HepG2 (cell line): ENCODE measurements at regions not wholly inside any gene's neighbourhood (a gene's known extent, or its start where the extent isn't known, plus 50 kb on each side); places are given as distances from the start of the nearest gene placed in this dataset.
A peak's percentile ranks its signal among the peaks of the same experiment; 100 is the strongest.
"Not testable (repeated sequence)": the region's sequence is repeated elsewhere in the genome, so short reads cannot be mapped to it uniquely, and the experiment has no call there.

Experiments used
- ATAC-seq: fragments of 200-7000 bp; cut with Tn5 transposase; 3 replicates; pipeline ENCODE4 v1.9.1; 2020; ENCODE audit warnings: mild to moderate bottlenecking, moderate library complexity
- BruUV-seq: library from RNA; stranded (reverse); fragments of 400-500 nt; replicated peaks from 2 replicates; lab custom pipeline; 2021; lab: Mats Ljungman, UMichigan
- CTCF ChIA-PET: fragments of 300-600 bp; formaldehyde crosslinking; extraction: SDS; loops from one replicate; lab custom pipeline; 2021; ENCODE audit warnings: low total read pairs, inconsistent platforms, low intra/inter-chr PET ratio; lab: Yijun Ruan, JAX
- POLR2A ChIA-PET: fragments of 350-600 bp; sonication (Branson Sonifier 250); formaldehyde crosslinking; loops from one replicate; lab custom pipeline; 2020; ENCODE audit warnings: antibody characterized with exemption, inconsistent platforms; lab: Yijun Ruan, JAX
- DNase-seq: peaks from one replicate; pipeline ENCODE4 v3.0.0-alpha.2; 2015; ENCODE audit warnings: low spot score
- FAIRE-seq: peaks from 3 replicates; lab custom pipeline; 2011; peaks lifted over from hg19 to GRCh38; lab: Jason Lieb, UNC
- H2AFZ ChIP-seq: one replicate; pipeline ENCODE4 v1.6.1; 2011; ENCODE audit warnings: low read length, inconsistent platforms
- H3K27ac ChIP-seq: fragments of 300-600 bp; 3 replicates; pipeline ENCODE4 v1.8.0; 2011; ENCODE audit warnings: mixed run types, mild to moderate bottlenecking, mixed read lengths, low read length, inconsistent platforms; ENCODE audit not compliant: insufficient read depth; ENCODE audit errors: extremely low read length
- H3K27me3 ChIP-seq, 2 experiments: fragments of 200-600 bp in 1 of 2; 2 replicates in 1 of 2; 3 replicates in 1 of 2; pipeline versions ENCODE4 v1.6.0 to v1.8.0; 2011; ENCODE audit warnings: low read length in 2 of 2, mild to moderate bottlenecking in 2 of 2, moderate library complexity in 2 of 2, inconsistent platforms in 1 of 2; ENCODE audit not compliant: insufficient read depth in 2 of 2, control insufficient read depth in 1 of 2
- H3K36me3 ChIP-seq, 2 experiments: fragments of 200-600 bp in 1 of 2; replicated peaks in 1 of 2; 2 replicates in 1 of 2; 3 replicates in 1 of 2; pipeline versions ENCODE4 v1.5.1 to v1.8.0; 2011; ENCODE audit warnings: low read length in 2 of 2, inconsistent platforms in 1 of 2; ENCODE audit not compliant: insufficient read depth in 2 of 2, control insufficient read depth in 1 of 2
- H3K4me1 ChIP-seq: 2 replicates; pipeline ENCODE4 v1.5.1; 2012; ENCODE audit warnings: low read length, inconsistent platforms; ENCODE audit not compliant: insufficient read depth
- H3K4me2 ChIP-seq: 2 replicates; pipeline ENCODE4 v1.6.0; 2011; ENCODE audit warnings: low read depth, low read length, inconsistent platforms
- H3K4me3 ChIP-seq, 3 experiments: fragments of 200-600 bp in 1 of 3; sonication (generic), shearing (Covaris generic) in 1 of 3; replicated peaks in 1 of 3; 2 replicates each; pipeline ENCODE4 v1.5.1; 2011 to 2016; ENCODE audit warnings: low read length in 3 of 3, inconsistent platforms in 2 of 3, low read depth in 2 of 3, mild to moderate bottlenecking in 2 of 3, control low read depth in 1 of 3, mixed read lengths in 1 of 3; ENCODE audit not compliant: insufficient read depth in 1 of 3
- H3K79me2 ChIP-seq: one replicate; pipeline ENCODE4 v1.6.1; 2011; ENCODE audit warnings: low read length, inconsistent platforms; ENCODE audit not compliant: insufficient read depth
- H3K9ac ChIP-seq: 2 replicates; pipeline ENCODE4 v1.6.0; 2011; ENCODE audit warnings: mild to moderate bottlenecking, low read depth, low read length, inconsistent platforms; ENCODE audit not compliant: insufficient read depth
- H3K9me3 ChIP-seq: 2 replicates; pipeline ENCODE4 v1.5.1; 2012; ENCODE audit warnings: mild to moderate bottlenecking, low read length
- H4K20me1 ChIP-seq: 2 replicates; pipeline ENCODE4 v1.6.0; 2011; ENCODE audit warnings: inconsistent platforms, mild to moderate bottlenecking, low read length, moderate library complexity; ENCODE audit not compliant: insufficient read depth
- JUND ChIP-seq: sonication (generic); formaldehyde crosslinking; IDR thresholded peaks from 2 replicates; pipeline ENCODE4 v1.8.0; 2022; ENCODE audit warnings: mild to moderate bottlenecking, missing genetic modification reagents
- ZNF761 ChIP-seq: sonication (generic); formaldehyde crosslinking; conservative IDR thresholded peaks from 2 replicates; pipeline ENCODE4 v1.4.0; 2020; ENCODE audit warnings: mild to moderate bottlenecking, missing genetic modification reagents
- WGBS: methylation state at CpG from one replicate; pipeline ENCODE4 v1.1.6; 2017; ENCODE audit warnings: low lambda C conversion rate; 5-methylcytosine and 5-hydroxymethylcytosine counted together
- in situ Hi-C: cut with HindIII; loops from 2 replicates; pipeline ENCODE4 v1.10.0; 2017; ENCODE audit warnings: low pct_unique_long_range_greater_than_20kb; ENCODE audit not compliant: extremely low pct_ligation_motif_present
- intact Hi-C: fragments of 100-400 bp; cut with micrococcal nuclease; formaldehyde crosslinking; loops from one replicate; pipeline ENCODE4 v1.10.0; 2022; ENCODE audit not compliant: unreplicated experiment

DNA sequence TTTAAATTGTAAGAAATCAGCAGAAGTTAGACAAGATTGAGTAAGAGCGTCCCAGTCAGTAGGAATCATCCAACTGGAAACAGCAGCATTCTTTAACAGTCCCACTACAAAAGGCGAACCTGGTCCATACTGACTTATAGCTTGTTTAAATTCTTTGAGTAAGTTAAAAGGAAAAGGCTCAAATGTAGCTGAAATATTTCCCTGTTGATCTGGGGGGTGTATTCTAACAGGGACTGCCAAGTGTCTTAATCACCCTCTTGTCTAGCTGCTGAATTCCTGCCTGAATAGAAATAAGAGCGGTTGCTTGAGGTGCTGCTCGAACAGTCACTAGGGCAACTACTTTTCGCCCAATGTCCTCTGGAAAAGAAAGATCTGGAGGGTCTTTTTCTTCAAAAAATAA, 56.4 kb upstream of the FMNL2 start:
- FAIRE-seq, result no peak
- CTCF ChIA-PET, result no interaction called here
- H3K79me2 ChIP-seq, result no peaks in the 10 kb centered on the region
- no peak overlapping the region for H3K4me3 ChIP-seq
- DNase-seq, result no peak
- H3K27ac ChIP-seq, result no peak overlapping the region
- H3K36me3 ChIP-seq, result no peaks in the 10 kb centered on the region
- BruUV-seq, result no TSS peak
- ATAC-seq, result no peak
- no peaks in the 10 kb centered on the region for H4K20me1 ChIP-seq
- H3K9ac ChIP-seq, result no peak overlapping the region
- H3K4me1 ChIP-seq, result no peaks in the 10 kb centered on the region
- WGBS, result 29% methylated on average over 5 of the region's 5 CpGs
- peaks cover 0 to 9% of the 10 kb centered on the region in 2 experiments; a peak in 2 of 5 replicates for H3K27me3 ChIP-seq
- no peak for TF ChIP-seq JUND (CRISPR knock-in tag)
- TF ChIP-seq, all 625 proteins: peak for 0
- Histone ChIP-seq H3K4me2 (no peak overlapping the region), H3K9me3 (peaks cover 31% of the 10 kb centered on the region; the same call in 1 of the 2 replicates), H2AFZ (no peak overlapping the region)
- POLR2A ChIA-PET, result no interaction called here
- intact Hi-C loops (no loop called here), in situ Hi-C loops (no loop called here)

DNA sequence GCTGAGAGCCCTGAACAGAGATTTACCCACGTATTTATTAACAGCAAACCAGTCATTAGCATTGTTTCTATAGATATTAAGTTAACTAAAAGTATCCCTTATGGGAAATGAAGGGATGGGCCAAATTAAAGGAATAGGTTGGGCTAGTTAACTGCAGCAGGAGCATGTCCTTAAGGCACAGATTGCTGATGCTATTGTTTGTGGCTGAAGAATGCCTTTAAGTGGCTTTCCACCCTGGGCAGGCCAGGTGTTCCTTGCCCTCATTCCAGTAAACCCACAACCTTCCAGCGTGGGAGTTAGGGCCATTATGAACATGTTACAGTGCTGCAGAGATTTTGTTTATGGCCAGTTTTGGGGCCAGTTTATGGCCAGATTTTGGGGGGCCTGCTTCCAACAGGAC, 55.6 kb upstream of the FMNL2 start:
- peak; percentile 100 for TF ChIP-seq ZNF761

More for the DNA sequence above, 55.6 kb upstream of the FMNL2 start:
- H3K79me2 ChIP-seq, FAIRE-seq, H3K4me2 ChIP-seq, H3K4me3 ChIP-seq, H4K20me1 ChIP-seq, H2AFZ ChIP-seq, H3K4me1 ChIP-seq, H3K9ac ChIP-seq, POLR2A ChIA-PET, in situ Hi-C loops, DNase-seq, H3K27me3 ChIP-seq, CTCF ChIA-PET, H3K36me3 ChIP-seq, intact Hi-C loops, ATAC-seq, BruUV-seq, H3K27ac ChIP-seq: not testable (repeated sequence)
- 0% methylated on average over 2 of the region's 2 CpGs for WGBS
- peaks cover 24% of the 10 kb centered on the region; the same call in 1 of the 2 replicates for H3K9me3 ChIP-seq
